NCI-H2081 treated with DMSO at 0.1 percent for 48 hours (cell line): ENCODE measurements at regions not wholly inside any gene's neighbourhood (a gene's known extent, or its start where the extent isn't known, plus 50 kb on each side); places are given as distances from the start of the nearest gene placed in this dataset.

Experiments used
- DNase-seq: peaks from one replicate; lab custom pipeline; 2025; lab: John Stamatoyannopoulos, UW

DNA sequence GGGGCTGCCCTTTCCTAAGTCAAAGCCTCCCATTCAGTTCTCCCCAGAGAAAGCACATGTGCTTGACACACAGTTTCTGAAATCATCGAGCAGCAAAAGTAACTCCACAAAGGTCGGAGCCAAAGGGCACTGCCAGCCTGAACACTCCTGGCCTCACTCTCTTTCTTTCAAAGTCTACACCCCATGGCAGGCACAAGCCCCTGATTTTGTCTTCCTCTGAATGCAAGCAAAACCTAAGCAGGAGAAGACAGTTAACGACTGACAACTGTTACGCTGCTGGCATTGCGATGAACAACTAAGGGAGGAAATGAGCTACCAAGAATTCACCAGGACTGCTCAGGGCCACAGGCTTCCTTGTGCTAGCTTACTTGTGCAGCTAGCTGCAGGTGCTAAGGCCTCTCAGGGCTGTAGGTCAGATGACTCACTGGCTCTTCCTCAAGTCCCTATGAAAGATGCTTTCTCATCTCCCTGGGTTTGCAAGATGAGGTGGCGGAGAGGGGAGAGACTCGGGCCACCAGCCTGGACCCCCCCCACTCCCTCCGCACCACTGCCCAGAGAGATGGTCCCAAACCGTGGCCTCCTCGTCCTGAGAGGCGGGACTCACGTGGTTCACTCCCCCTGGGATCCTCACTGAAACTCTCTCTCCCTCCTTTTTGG, 208.2 kb downstream of the DLL1 start:
- DNase-seq = no peak

DNA sequence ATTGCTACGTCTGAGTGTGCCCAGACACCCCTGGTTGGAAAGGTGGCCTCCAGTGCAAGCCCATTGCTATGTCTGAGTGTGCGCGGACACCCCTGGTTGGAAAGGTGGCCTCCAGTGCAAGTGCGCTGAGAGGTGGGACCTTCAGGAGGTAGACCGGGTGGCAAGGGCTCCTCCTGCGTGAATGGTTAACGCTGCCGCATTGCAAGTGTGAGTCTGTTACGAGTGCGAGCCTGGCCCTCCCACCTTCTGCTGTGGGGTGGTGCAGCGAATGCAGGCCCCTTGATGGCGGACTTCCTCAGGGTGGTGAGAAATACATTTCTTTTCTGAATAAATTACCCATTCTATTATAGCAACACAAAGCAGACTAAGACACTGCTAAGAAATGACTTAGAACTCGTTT, 208.8 kb downstream of the DLL1 start:
- no peak for DNase-seq

DNA sequence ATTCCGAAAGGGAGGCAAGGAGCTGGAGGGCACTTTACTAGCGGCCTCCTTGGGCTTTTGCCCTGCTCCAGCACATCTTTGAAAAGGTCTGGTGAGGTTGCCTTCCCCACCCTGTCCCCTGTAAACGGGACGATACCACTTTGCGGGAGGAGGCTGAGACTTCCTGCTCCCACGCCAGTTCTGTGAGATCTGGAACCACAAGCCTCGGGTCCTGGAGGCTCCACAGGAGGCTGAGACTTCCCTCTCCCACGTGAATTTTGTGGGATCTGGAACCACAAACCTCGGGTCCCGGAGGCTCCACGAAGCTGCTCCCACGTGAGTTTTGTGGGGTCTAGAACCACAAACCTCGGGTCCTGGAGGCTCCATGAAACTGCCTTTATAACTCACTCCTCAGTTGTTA, 209.3 kb downstream of the DLL1 start:
- DNase-seq = no peak

DNA sequence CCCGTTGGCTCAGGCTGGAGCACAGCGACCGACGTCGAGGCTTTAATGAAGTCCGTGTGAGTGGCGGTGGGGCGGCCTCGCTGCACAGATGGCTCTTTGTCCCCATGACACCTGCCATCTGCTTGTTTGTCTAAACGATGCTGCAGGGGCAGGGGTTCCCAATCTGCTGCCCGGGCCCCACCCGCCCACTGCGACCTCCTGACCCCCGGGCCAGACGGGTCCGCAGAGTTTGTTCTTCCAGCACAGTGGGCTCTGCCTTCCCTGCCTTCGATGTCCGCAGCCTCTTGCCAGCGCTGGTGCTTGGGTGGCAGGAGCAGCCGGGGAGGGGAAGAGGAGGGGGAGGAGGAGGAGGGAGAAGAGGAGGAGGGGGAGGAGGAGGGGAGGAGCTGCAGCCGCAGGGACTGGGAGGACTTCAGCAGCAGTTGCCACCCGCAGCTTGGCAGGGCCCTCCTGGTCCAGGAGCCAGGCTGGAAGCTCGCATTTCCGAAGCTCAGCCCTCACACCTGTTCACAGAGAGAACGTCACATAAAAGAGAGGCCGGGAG, 210.0 kb downstream of the DLL1 start:
- DNase-seq = no peak

DNA sequence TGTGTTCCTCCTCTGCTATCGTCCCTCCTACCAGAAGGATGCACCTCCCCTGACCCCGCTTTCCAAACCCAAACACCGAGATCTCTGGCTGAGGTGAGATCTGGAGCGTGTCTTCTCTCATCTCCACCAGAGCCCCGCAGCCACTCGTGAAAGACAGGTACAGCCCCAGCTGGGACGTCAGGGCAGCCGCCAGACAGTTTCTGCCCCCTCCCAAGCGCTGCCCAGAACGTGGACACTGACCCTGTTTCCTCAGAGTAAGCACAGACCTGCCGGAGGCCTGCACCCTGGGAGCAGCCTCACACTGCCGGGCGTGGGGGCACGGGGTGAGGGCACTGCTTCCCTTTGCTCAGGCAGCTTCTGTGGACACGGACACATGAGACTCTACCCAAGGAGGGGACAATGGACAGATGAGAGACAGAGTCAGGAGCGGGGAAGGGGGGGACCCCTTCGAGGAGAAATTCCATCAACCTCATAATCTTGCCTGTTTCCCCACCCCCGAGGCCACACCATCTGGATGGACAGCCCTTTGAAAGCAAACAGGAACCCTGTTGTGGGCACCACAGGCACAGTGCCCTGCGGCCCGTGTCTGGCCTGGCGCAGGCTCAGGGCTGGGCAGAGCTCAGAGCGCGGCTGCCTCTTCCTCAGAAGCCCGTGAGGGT, 210.6 kb downstream of the DLL1 start:
- no peak for DNase-seq

DNA sequence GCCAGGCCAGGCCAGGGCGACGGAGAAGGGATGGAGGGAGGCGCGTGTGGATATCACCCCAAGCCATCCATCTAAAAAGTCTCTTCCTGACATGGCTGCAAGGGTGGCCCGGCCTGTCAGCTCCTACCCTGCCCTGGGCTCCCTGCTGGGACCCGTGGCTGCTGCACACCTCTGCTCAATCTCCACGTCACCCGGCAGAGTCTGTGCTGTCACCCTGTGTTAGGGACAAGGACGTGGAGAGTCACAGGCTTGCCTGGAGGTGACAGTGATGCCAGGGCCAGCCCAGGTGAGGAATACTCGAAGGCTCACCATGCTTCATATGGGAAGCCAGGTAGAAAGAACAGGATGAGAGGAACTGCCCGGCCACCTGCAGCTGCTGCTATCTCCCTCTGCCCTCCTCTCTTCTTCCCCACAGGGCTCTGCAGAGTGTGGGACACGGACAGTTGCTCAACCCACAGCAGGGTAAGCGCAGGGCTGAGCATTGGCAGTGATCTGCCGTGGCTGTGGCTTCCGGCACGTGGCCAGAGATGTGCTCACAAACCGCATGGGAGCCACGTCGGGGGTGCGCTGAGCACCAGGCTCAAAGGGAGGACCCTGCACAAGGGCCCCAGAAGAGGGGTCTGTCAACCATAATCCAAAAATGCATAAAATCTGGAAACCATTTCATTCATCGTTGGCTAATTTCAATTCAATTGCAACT, 214.3 kb downstream of the DLL1 start:
- no peak for DNase-seq

DNA sequence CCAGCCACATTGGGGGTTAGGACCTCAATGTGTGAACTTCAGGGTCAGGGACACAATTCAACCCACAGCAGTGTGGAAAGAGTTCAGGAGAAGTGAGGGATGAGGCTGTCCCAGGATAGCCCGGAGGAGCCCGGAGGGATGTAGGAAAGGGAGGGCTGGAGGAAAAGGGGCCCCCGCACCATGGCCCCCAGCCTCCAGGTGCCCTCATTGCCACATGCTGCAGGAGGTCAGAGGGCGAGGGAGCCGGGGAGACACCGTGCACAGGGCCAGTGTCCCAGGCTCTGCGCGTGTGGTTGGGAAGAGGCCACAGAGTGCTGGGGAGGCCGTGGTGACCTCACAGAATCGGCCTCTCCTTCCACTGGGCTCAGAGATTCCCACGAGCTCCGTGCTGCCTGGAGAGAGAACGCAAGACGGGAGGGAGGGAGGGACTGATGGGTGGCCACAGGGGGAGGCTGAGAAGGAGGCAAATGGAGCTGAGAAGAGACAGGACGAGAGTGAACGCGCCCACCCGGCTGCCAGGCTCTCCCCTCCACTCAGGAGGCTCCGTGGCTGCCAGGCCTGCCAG, 215.1 kb downstream of the DLL1 start:
- no peak for DNase-seq

DNA sequence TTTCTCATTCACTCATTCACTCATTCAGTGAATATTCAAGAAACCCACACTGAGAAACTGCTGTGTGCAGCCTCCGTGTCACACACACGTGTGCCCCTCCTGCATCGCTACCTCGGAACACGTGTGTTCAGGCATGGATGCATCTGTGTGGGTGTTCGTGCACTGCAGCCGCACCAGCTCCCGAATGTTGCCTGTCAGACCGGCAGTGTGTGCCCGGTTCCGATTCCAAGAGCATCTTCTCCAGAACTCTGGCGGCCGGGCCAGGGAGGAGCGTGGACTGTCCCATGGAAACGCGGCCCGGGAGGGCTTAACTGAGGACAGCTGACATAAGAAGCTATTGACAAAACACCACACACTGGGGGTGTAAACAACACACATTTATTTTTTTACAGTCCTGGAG, 216.0 kb downstream of the DLL1 start:
- no peak for DNase-seq

DNA sequence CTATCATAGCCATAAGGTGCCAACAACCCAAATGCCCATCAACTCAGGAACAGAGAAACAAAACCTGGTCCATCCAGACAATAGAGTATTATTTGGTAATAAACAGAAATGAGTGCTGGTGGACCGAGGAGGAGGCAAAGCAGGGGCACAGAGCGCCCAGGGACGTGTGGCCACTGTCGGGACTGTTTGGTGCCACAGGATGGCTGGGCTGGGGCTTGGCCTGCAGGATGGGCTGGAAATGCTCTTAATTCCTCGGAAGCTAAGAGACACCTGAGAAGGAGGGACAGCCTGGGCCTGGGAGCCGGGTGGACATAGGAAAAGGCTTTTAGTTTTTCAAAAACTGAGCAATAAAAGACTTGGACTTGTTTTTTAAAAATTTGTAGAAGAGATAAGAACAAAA, 216.4 kb downstream of the DLL1 start:
- no peak for DNase-seq

DNA sequence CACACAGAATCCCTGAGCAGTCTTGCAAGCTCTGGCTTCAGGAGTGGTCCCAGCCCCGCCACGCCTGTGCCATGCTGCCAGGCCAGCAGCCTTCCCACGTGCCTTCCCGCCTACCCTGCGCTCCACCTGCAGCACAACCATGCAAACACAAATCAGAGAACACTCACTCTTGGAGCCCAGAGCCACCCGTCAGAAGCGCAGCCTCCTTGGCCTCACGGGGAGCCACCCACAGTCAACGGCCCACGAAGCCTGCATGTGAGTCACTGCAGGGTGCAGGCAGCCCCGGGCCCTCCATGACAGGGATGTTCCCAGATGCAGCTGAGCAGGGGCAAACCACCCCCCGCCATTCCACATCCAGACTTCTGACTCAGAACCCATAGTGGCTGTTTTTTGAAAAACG, 217.0 kb downstream of the DLL1 start:
- no peak for DNase-seq

DNA sequence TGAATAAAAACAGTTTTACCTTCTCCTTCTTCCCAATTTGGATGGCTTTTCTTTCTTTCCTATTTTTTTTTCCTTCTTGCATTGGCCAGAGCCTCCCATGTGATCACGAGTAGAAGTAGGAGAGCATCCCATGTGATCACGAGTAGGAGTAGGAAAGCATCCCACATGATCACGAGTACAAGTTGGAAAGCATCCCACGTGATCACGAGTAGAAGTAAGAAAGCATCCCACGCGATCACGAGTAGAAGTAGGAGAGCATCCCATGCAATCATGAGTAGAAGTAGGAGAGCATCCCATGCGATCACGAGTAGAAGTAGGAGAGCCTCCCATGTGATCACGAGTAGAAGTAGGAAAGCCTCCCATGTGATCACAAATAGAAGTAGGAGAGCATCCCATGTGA, 218.6 kb downstream of the DLL1 start:
- no peak for DNase-seq

DNA sequence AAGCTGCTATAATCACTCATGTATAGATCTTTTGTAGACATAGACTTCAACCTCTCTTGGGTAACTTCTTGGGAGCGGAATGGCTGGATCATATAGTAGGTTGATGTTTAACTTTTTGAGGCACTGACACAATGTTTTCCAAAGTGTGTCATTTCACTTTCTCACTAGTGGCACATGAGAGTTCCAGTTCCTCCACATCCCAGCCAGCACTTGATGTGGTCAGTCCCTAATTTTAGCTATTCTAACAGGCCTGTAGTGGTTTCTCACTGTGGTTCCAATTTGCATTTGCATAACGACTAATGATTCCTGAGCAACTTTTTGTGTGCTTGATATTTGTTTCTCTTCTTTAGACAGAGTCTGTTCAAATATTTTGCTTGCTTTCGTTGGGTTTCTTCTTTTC, 221.3 kb downstream of the DLL1 start:
- DNase-seq = no peak

DNA sequence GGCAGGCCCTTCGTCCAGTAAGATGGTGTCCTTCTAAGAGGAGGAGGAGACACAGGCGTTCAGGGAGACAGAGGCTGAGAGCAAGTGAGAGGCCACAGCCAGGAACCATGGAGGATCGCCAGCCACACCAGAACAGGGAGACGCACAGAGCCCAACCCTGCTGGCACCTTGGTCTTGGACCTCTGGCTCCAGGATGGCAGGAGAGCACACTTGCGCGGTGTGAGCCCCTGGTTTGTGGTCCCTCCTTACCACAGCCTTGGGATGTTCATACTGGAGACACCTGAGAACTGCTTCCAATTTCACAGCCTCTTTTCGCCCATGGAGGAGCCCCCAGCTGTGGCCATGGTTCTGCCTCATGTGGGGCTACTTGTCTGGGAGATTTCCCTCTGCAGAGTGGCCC, 222.4 kb downstream of the DLL1 start:
- no peak for DNase-seq

DNA sequence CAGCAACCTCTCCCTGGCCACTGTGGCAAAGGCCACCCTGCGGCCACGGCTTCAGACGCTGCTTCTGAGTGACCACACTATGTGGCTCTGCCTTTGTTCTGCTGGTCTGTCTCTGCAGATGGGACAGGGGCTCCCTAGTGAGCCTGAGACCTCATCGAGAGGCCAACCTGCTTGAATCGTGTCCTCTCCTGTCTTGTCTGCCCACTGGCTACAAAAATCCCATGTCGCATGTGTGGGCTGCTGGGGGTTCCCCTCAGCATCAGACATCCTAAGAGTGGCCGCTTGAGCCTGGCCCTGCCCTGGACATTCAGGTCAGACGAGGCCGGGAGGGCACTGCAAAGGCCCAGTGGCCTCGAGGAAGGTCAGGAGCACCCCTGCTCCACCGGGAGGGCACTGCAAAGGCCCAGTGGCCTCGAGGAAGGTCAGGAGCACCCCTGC, 222.9 kb downstream of the DLL1 start:
- no peak for DNase-seq

DNA sequence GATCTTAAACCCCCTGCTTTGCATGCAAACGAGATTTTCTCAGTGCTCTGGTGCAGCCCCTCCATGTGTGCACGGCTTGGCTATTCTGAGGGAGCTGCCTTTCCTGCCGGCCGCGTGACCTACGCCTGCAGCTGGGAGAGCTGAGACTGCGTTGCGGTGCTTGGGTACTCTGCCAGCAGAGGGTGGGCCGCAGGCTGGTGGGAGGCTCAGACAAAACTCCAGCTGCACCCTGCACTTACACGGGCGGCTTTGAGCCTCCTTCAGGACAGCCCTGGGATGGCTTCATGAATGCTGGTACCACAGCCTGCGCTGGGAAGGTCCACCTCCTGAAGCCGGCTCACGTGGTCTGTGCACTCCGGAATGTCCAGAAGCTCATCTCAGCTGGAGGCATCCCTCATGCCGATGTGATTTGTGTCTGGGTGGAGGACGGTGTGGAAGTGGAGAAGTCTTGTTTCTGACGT, 223.7 kb downstream of the DLL1 start:
- no peak for DNase-seq

DNA sequence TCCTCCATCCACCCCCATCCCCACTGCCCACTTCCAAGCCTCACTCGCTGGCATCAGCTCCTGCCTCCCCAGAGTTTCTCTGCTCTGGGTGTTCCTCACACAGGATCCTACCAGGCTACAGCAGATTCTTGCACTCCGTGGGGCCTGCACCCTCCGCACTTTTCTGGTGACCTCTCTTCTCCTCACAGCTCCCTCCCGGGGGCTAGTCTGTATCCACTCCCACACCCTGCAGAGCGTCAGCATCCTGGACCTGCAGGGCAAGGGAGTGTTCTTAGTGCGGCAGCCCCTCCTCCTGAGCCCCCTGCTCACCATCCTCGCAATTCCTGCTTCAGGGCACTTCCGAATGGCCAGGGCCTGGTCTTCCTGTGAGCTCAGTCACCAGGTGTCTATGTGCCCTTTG, 224.2 kb downstream of the DLL1 start:
- DNase-seq = no peak

DNA sequence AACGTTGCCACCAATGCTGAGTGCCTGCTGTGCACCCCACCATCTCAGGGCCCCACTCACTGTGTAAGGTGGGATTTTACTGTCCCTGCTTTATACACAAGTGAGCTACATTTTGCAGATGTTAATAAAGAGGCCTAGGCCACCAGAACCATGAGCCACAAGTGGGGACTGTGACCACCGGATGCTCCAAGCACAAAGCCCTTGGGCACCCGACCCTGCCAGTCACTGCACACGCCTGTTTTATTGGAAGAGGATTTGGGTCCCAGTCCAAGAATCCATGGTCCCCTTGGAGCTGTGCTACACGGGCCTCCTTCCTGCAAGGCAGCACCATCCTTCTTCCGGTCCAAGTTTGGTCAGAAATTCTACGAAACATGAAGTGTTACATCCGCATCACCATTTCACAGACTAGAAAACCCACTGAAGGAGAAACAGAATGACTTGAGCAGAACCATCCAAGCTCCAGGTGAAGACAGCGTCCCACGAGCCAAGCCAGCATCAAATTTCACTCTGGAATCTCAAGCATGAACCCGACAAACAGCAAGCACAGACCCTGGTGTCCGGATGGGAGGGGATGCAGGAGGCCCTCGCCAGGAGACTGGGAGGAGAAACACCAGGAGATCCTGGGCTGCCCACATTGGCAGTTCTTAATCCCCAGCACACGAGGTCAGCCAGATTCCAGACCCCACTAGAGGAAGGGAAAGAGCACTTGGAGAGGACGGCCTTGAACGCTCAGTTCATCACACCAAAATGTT, 226.9 kb downstream of the DLL1 start:
- no peak for DNase-seq

DNA sequence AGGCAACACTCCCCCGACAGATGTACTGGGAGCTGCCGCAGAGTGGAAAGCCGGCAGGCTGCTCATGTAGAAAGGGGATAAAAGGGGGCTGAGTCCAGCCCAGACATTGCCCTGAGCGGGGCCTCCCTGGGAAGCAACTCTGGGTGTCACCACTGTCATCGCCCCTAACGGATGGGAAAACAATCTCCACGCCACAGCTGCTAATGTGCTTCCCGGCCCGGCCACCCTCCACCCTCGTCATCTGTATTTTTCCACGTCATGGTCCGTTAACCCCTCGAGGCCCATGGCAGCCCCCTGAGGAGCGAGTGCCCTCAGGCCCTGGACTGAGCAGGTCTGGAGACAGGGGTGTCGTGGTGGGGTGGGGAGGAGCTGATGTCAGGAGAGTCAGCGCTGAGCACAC, 227.4 kb downstream of the DLL1 start:
- DNase-seq = no peak

DNA sequence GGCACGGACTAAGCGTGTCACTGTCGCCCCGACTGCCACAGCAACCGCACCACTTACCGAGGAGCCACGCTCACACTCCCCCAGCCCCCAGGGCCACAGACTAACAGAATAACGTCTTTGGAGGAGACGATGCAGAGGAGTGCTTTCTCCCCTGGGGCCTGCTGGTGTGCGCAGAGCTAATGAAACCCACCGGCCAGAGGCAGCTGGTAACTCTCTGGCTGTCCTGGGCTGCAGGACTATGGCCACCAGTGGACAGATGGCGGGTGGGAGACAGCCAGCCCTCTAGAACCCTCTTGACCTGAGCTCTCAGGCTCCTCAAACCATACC, 228.0 kb downstream of the DLL1 start:
- DNase-seq = no peak

DNA sequence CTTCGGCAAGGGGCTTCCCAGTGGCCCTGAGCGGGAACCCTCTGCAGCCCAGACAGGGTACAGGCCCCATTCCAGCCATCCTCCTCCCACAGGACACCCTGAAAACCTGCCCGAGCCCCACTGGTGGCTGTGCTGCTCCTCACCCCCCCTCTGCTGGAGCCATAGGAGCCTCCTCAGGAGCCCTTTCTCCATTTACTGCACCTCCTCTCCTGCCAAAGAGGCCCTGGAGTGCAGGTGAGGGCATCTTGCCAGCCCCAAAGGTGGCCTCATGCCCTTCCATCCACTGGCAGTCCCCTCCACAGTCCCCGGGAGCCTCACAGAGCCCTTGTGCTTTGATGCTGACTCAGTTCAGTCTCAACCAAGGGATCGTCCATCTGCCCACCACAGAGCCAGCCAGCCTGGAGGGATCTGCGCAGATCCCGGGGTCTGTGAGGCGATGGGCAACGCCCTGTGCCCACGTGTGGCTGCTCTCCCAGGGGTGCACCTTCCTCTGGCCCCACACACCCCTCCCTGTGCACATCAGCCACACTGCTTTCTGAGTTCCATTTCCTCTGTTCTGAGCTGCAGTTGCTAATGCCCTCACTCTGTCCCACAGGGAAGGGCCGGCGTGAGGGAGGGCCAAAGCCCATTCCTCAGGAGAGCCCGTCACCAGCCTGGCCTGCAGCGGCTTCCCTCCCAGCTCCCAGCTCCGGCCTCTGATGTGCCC, 228.5 kb downstream of the DLL1 start:
- no peak for DNase-seq

DNA sequence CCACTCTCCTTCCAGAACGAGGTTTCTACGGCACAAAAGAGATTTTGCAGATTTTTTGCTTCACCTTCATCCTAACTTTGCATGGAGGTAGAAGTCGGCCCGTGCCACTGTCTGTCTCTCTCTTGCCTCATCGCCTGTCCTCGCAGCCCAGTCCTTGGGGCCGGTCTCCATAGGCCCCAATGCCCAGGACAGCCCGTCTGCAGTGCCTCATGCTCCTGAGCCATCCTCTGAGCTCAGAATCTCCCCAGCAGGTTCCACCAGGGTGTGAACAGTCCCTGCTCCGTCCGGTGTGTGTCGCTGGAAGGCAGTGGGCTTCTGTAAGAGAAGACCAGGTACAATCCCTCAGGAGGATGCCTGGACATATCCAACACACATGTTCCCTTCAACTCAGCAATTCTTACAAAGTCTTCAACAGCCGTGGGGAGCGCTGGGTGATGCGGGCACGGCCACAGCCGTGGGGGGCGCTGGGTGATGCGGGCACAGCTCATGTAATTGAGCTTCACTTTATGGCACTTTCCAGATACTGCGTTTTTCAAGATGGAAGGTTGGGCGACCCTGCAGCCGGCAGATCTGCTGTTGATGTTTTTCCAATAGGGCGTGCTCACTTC, 231.9 kb downstream of the DLL1 start:
- DNase-seq = no peak
